ENCODE measurements at regions not wholly inside any gene's neighbourhood (a gene's known extent, or its start where the extent isn't known, plus 50 kb on each side); places are given as distances from the start of the nearest gene placed in this dataset.

GRCh38 chr3:1971780-1972179, 126.9 kb upstream of the CNTN4 start:
- TF ChIP-seq, protein P1, sequence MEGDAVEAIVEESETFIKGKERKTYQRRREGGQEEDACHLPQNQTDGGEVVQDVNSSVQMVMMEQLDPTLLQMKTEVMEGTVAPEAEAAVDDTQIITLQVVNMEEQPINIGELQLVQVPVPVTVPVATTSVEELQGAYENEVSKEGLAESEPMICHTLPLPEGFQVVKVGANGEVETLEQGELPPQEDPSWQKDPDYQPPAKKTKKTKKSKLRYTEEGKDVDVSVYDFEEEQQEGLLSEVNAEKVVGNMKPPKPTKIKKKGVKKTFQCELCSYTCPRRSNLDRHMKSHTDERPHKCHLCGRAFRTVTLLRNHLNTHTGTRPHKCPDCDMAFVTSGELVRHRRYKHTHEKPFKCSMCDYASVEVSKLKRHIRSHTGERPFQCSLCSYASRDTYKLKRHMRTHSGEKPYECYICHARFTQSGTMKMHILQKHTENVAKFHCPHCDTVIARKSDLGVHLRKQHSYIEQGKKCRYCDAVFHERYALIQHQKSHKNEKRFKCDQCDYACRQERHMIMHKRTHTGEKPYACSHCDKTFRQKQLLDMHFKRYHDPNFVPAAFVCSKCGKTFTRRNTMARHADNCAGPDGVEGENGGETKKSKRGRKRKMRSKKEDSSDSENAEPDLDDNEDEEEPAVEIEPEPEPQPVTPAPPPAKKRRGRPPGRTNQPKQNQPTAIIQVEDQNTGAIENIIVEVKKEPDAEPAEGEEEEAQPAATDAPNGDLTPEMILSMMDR (IDR thresholded peaks at IDR 0.05; ENCODE audit: low read depth, low read length): no peak
- TF ChIP-seq POLR2A (IDR thresholded peaks at IDR 0.05; ENCODE audit: extremely low read depth, insufficient read length): no peak
- TF ChIP-seq, protein P2, sequence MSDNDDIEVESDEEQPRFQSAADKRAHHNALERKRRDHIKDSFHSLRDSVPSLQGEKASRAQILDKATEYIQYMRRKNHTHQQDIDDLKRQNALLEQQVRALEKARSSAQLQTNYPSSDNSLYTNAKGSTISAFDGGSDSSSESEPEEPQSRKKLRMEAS (IDR thresholded peaks at IDR 0.05; ENCODE audit: low read depth, low read length): no peak
